GM12865 (cell line): ENCODE measurements at regions not wholly inside any gene's neighbourhood (a gene's known extent, or its start where the extent isn't known, plus 50 kb on each side); places are given as distances from the start of the nearest gene placed in this dataset.

ENCODE experiments used
- DNase-seq: peaks from one replicate; pipeline ENCODE4 v3.0.0; 2010; ENCODE audit warnings: low read depth
- H3K4me3 ChIP-seq: 2 replicates; pipeline ENCODE4 v1.5.1; 2011; ENCODE audit warnings: mild to moderate bottlenecking, low read depth, low read length, control low read depth
- CTCF ChIP-seq: IDR thresholded peaks from 2 replicates; pipeline ENCODE4 v1.5.1; 2011; ENCODE audit warnings: low read length, control low read depth, low read depth, inconsistent platforms; ENCODE audit not compliant: insufficient read depth; ENCODE audit errors: missing control alignments

- TF ChIP-seq CTCF: no peak
- no peak overlapping the region for H3K4me3 ChIP-seq
- no peak for DNase-seq
Observed at GRCh38 chr2:240308111-240308651, 127.3 kb upstream of the GPC1 start.

DNA sequence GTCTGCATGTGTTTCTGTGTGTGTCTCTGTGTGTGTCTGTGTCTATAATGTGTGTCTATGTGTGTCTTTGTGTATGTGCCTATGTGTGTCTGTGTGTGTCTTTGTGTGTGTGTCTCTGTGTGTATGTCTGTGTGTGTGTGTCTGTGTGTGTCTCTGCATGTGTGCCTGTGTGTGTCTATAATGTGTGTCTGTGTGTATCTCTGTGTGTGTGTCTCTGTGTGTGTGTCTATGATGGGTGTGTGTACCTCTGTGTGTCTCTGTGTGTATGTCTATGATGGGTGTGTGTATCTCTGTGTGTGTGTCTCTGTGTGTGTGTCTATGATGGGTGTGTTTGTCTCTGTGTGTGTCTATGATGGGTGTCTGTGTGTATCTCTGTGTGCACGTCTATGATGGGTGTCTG is 126.2 kb upstream of the GPC1 start:
- TF ChIP-seq CTCF: no peak
- no peak for DNase-seq
- no peak overlapping the region for H3K4me3 ChIP-seq

GRCh38 chr2:240310201-240310600 is 125.3 kb upstream of the GPC1 start:
- no peak for DNase-seq
- TF ChIP-seq CTCF: no peak
- no peak overlapping the region for H3K4me3 ChIP-seq

DNA sequence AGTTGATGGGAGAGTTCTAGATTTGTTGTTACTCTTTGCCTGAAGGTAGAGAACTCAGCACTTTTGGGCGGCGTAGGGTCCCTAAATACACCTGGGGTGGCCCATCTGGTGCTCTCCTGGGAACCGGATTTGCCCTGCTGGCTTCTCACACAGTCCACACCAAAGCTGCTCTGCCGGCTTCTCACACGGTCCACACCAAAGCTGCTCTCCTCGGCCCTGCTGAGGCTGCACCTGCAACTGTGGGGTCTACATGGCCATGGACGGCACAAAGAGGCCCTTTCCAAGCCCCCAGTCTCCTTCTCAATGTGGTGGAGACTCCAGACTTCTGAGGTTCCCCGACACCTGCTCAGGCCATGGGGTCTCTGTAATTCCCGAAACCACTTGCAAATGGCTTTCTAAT is 124.8 kb upstream of the GPC1 start:
- no peak overlapping the region for H3K4me3 ChIP-seq
- DNase-seq: no peak
- no peak for TF ChIP-seq CTCF

- H3K4me3 ChIP-seq: no peak overlapping the region
- no peak for DNase-seq
- no peak for TF ChIP-seq CTCF
Observed at GRCh38 chr2:240311821-240312220, 123.6 kb upstream of the GPC1 start.

GRCh38 chr2:240319221-240319854 is 116.1 kb upstream of the GPC1 start:
- H3K4me3 ChIP-seq: no peak overlapping the region
- no peak for TF ChIP-seq CTCF
- no peak for DNase-seq

DNA sequence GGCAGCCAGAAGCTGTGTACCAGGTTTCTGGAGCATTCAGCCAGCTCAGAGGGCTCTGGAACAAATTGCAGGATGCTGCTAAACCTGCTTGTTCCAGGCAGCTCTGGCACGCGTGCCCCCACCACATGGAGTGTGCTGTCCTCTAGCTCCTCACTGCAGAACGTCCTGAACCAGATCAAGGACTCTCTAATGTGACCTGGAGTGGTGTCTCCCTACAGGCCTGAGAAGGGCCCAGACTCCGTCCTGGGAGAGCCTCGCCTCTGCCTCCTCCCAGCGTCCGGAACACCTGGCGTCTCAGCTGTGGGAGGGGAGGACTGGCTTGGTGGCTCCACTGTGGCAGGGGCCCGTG is 115.6 kb upstream of the GPC1 start:
- no peak for TF ChIP-seq CTCF
- H3K4me3 ChIP-seq: no peak overlapping the region
- DNase-seq: no peak
